Testis (tissue), 2 donors: ENCODE measurements at regions not wholly inside any gene's neighbourhood (a gene's known extent, or its start where the extent isn't known, plus 50 kb on each side); places are given as distances from the start of the nearest gene placed in this dataset.

Source experiments
- DNase-seq: peaks from one replicate; pipeline ENCODE4 v3.0.0-alpha.2; 2019
- H3K27ac ChIP-seq, 2 donors: fragments of 200-600 bp; sonication (generic); one replicate each; pipeline ENCODE4 v1.5.1; 2019
- H3K27me3 ChIP-seq: fragments of 200-600 bp; sonication (generic); one replicate; pipeline ENCODE4 v1.5.1; 2019
- H3K36me3 ChIP-seq: fragments of 200-600 bp; sonication (generic); one replicate; pipeline ENCODE4 v1.5.1; 2017; ENCODE audit warnings: low read depth; ENCODE audit errors: missing control alignments
- H3K4me1 ChIP-seq: fragments of 200-600 bp; sonication (generic); one replicate; pipeline ENCODE4 v1.5.1; 2019
- H3K4me3 ChIP-seq, 2 donors: fragments of 200-600 bp; sonication (generic); one replicate each; pipeline ENCODE4 v1.5.1; 2017 to 2019
- H3K9me3 ChIP-seq: fragments of 200-600 bp; sonication (generic); one replicate; pipeline ENCODE4 v1.5.1; 2017
- CTCF ChIP-seq, 3 experiments: fragments of 450-650 bp in 2 of 3; fragments of 200-600 bp in 1 of 3; sonication (generic) in 1 of 3; IDR thresholded peaks; one replicate each; pipeline ENCODE4 v1.5.1; 2016 to 2019; ENCODE audit warnings: antibody characterized with exemption in 3 of 3, mild to moderate bottlenecking in 2 of 3, moderate library complexity in 1 of 3
- POLR2A ChIP-seq: fragments of 450-650 bp; IDR thresholded peaks from one replicate; pipeline ENCODE4 v1.6.1; 2017; ENCODE audit warnings: antibody characterized with exemption, mild to moderate bottlenecking, moderate library complexity
- WGBS, 2 donors: methylation state at CpG; one replicate each; pipeline ENCODE4 v1.1.5; 2018; 5-methylcytosine and 5-hydroxymethylcytosine counted together
- intact Hi-C: fragments of 100-400 bp; cut with DNase I; formaldehyde crosslinking; loops from one replicate; pipeline ENCODE4 v1.15.1; 2023; ENCODE audit warnings: low total_unique reads

- Histone ChIP-seq H3K27ac (no peak overlapping the region), H3K36me3 (no peaks in the 10 kb centered on the region), H3K27me3 (no peaks in the 10 kb centered on the region), H3K4me3 (no peak overlapping the region), H3K4me1 (no peaks in the 10 kb centered on the region), H3K9me3 (no peaks in the 10 kb centered on the region)
- TF ChIP-seq CTCF (IDR thresholded peaks at IDR 0.05) (no peak), POLR2A (no peak)
- intact Hi-C loops, result no loop called here
- no peak for DNase-seq
Measured at GRCh38 chr17:53137869-53138268, 684.9 kb upstream of the KIF2B start.

GRCh38 chr17:53135969-53136368, 686.8 kb upstream of the KIF2B start:
- Histone ChIP-seq H3K36me3 (no peaks in the 10 kb centered on the region), H3K4me1 (no peaks in the 10 kb centered on the region), H3K4me3 (no peak overlapping the region), H3K27ac (no peak overlapping the region), H3K27me3 (no peaks in the 10 kb centered on the region), H3K9me3 (no peaks in the 10 kb centered on the region)
- WGBS, 2 donors, result 52 to 56% methylated on average over 3 of the region's 3 CpGs
- no peak for DNase-seq
- intact Hi-C loops, result no loop called here
- no peak for TF ChIP-seq POLR2A
- TF ChIP-seq CTCF (IDR thresholded peaks at IDR 0.05), result no peak

- intact Hi-C loops, result no loop called here
- no peaks in the 10 kb centered on the region for H3K4me1 ChIP-seq
- 75 to 78% methylated on average over 5 of the region's 5 CpGs for WGBS, 2 donors
Measured at GRCh38 chr17:53134548-53134947, 688.2 kb upstream of the KIF2B start.

GRCh38 chr17:53133876-53134275, 688.9 kb upstream of the KIF2B start:
- Histone ChIP-seq H3K4me1 (no peaks in the 10 kb centered on the region), H3K27ac (no peak overlapping the region), H3K9me3 (no peaks in the 10 kb centered on the region), H3K4me3 (no peak overlapping the region), H3K36me3 (no peaks in the 10 kb centered on the region), H3K27me3 (no peaks in the 10 kb centered on the region)
- WGBS, 2 donors, result 65 to 68% methylated on average over 5 of the region's 5 CpGs
- intact Hi-C loops, result no loop called here
- TF ChIP-seq CTCF (IDR thresholded peaks at IDR 0.05) (no peak), POLR2A (no peak)
- DNase-seq, result no peak

More at GRCh38 chr17:53134548-53134947, 688.2 kb upstream of the KIF2B start:
- TF ChIP-seq CTCF (IDR thresholded peaks at IDR 0.05), result no peak
- no peak for TF ChIP-seq POLR2A
- H3K9me3 ChIP-seq, result no peaks in the 10 kb centered on the region
- H3K27ac ChIP-seq, result no peak overlapping the region
- no peak overlapping the region for H3K4me3 ChIP-seq
- no peaks in the 10 kb centered on the region for H3K27me3 ChIP-seq
- H3K36me3 ChIP-seq, result no peaks in the 10 kb centered on the region
- no peak for DNase-seq

GRCh38 chr17:53129863-53130262, 692.9 kb upstream of the KIF2B start:
- no peak overlapping the region for H3K4me3 ChIP-seq
- H3K27ac ChIP-seq, result no peak overlapping the region
- no peaks in the 10 kb centered on the region for H3K36me3 ChIP-seq
- DNase-seq, result no peak
- 97 to 98% methylated on average over 2 of the region's 2 CpGs for WGBS, 2 donors
- intact Hi-C loops, result no loop called here
- H3K27me3 ChIP-seq, result no peaks in the 10 kb centered on the region
- TF ChIP-seq CTCF (IDR thresholded peaks at IDR 0.05) (no peak), POLR2A (no peak)
- H3K4me1 ChIP-seq, result no peaks in the 10 kb centered on the region
- no peaks in the 10 kb centered on the region for H3K9me3 ChIP-seq
